ENCODE measurements at regions not wholly inside any gene's neighbourhood (a gene's known extent, or its start where the extent isn't known, plus 50 kb on each side); places are given as distances from the start of the nearest gene placed in this dataset.

GRCh38 chr6:48986845-48987244, 476.2 kb downstream of the MMUT start:
- TF ChIP-seq, protein P1, sequence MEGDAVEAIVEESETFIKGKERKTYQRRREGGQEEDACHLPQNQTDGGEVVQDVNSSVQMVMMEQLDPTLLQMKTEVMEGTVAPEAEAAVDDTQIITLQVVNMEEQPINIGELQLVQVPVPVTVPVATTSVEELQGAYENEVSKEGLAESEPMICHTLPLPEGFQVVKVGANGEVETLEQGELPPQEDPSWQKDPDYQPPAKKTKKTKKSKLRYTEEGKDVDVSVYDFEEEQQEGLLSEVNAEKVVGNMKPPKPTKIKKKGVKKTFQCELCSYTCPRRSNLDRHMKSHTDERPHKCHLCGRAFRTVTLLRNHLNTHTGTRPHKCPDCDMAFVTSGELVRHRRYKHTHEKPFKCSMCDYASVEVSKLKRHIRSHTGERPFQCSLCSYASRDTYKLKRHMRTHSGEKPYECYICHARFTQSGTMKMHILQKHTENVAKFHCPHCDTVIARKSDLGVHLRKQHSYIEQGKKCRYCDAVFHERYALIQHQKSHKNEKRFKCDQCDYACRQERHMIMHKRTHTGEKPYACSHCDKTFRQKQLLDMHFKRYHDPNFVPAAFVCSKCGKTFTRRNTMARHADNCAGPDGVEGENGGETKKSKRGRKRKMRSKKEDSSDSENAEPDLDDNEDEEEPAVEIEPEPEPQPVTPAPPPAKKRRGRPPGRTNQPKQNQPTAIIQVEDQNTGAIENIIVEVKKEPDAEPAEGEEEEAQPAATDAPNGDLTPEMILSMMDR (IDR thresholded peaks at IDR 0.05) = no peak
- TF ChIP-seq EP300 (IDR thresholded peaks at IDR 0.05; ENCODE audit: low read depth) = no peak
